Psoas muscle (tissue), 7 donors: ENCODE measurements at regions not wholly inside any gene's neighbourhood (a gene's known extent, or its start where the extent isn't known, plus 50 kb on each side); places are given as distances from the start of the nearest gene placed in this dataset.

ENCODE experiments used
- ATAC-seq, 4 donors: fragments of 200-7000 bp; cut with Tn5 transposase; one replicate each; pipeline ENCODE4 v1.9.1; 2020; ENCODE audit warnings: moderate library complexity in 3 of 4, mild to moderate bottlenecking in 2 of 4
- DNase-seq, 2 donors: peaks; one replicate each; pipeline ENCODE4 v3.0.0-alpha.2; 2020
- H3K27ac ChIP-seq: fragments of 200-600 bp; one replicate; pipeline ENCODE4 v1.8.0; 2022
- H3K27me3 ChIP-seq, 3 donors: fragments of 200-600 bp in 1 of 3; one replicate each; pipeline versions ENCODE4 v1.6.1 to v1.8.0; 2013 to 2022; ENCODE audit warnings: low read length in 2 of 3, mild to moderate bottlenecking in 2 of 3, moderate library complexity in 1 of 3; ENCODE audit not compliant: insufficient read depth in 3 of 3
- H3K36me3 ChIP-seq, 2 donors: fragments of 200-600 bp in 1 of 2; one replicate each; pipeline versions ENCODE4 v1.6.1 to v1.8.0; 2013 to 2022; ENCODE audit warnings: low read depth in 1 of 2, mild to moderate bottlenecking in 1 of 2, moderate library complexity in 1 of 2; ENCODE audit not compliant: insufficient read depth in 1 of 2
- H3K4me1 ChIP-seq: fragments of 200-600 bp; one replicate; pipeline ENCODE4 v1.8.0; 2022
- H3K4me3 ChIP-seq: fragments of 200-600 bp; one replicate; pipeline ENCODE4 v1.8.0; 2022; ENCODE audit warnings: mild to moderate bottlenecking
- H3K9me3 ChIP-seq: fragments of 200-600 bp; one replicate; pipeline ENCODE4 v1.8.0; 2022
- CTCF ChIP-seq: fragments of 200-600 bp; IDR thresholded peaks from one replicate; pipeline ENCODE4 v1.8.0; 2022; ENCODE audit warnings: antibody characterized with exemption
- WGBS, 3 donors: extraction: QIAGEN DNeasy Blood & Tissue Kit; methylation state at CpG; one replicate each; pipeline versions ENCODE4 v1.1.6 to v1.1.7; 2013; 5-methylcytosine and 5-hydroxymethylcytosine counted together
- intact Hi-C, 2 donors: fragments of 100-400 bp; cut with DNase I; formaldehyde crosslinking; loops; one replicate each; pipeline versions ENCODE4 v1.11.0 to v1.14.2; 2022
- donor health status: healthy with polysubstance abuse.
- donor health status: DM: no; HTN: no; CAD: no; lungs with moderate emphysema.
- donor health status: Bipolar disorder and iron deficiency.
- donor health status: healthy.
- donor health status: DM: yes; HTN: yes; CAD: no.
- donor health status: DM: no; HTN: no; CAD: no.
- donor health status: DM: yes; HTN: yes; CAD: no.

DNA sequence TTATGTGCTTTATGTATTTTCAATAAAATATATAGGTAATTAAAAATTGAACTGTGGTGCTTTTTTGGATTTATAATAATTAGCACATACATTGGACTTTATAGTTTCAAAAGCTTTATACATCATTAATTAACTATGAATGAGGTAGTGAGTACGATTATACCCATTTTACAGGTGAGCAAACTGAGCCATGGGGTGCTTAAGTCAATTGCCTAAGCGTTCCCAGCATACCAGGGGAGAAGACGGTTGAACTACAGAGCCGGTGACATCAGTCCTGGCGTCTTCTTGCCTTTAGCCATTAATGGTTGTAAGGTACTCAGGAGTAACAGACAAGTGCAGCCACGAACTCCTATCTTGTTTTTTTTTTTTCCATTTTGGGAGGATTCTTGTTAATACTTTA is 172.8 kb downstream of the GATA3 start:
- H3K27ac ChIP-seq = no peak overlapping the region
- no peaks in the 10 kb centered on the region for H3K27me3 ChIP-seq
- ATAC-seq = no peak
- DNase-seq = no peak
- no peaks in the 10 kb centered on the region for H3K36me3 ChIP-seq
- no peaks in the 10 kb centered on the region for H3K4me1 ChIP-seq
- H3K4me3 ChIP-seq = no peak overlapping the region
- intact Hi-C loops = no loop called here
- TF ChIP-seq CTCF = no peak
- 79 to 86% (median 82%) methylated on average over 6 of the region's 6 CpGs for WGBS, 3 donors
- no peaks in the 10 kb centered on the region for H3K9me3 ChIP-seq

DNA sequence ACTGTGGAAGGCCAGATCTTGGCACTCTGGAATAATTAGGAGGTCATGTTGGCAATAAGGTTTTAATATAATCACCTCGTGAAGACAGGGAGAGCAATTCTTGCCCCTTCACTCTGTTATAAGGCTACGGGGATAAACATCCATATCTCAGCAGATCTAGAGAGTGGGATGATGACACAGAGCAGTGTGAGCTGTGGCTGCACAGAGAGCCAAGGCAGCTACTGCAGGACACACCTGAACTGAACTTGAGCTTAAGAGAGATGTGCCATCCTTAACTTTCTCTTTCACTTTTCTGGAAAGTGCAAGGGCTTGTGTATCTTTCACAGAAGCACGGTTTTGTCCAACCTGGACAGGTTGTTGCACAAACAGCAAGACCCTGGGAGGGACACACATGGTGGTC is 174.7 kb downstream of the GATA3 start:
- H3K4me3 ChIP-seq = no peak overlapping the region
- intact Hi-C loops = no loop called here
- H3K9me3 ChIP-seq = no peaks in the 10 kb centered on the region
- 68 to 80% (median 77%) methylated on average over 3 of the region's 3 CpGs for WGBS, 3 donors
- no peak for TF ChIP-seq CTCF
- ATAC-seq (no peak), DNase-seq (no peak)
- no peak overlapping the region for H3K27ac ChIP-seq
- H3K4me1 ChIP-seq = no peaks in the 10 kb centered on the region
- no peaks in the 10 kb centered on the region for H3K36me3 ChIP-seq
- no peaks in the 10 kb centered on the region for H3K27me3 ChIP-seq

GRCh38 chr10:8230902-8231301 is 176.4 kb downstream of the GATA3 start:
- no peak for TF ChIP-seq CTCF
- ATAC-seq (no peak), DNase-seq (no peak)
- H3K9me3 ChIP-seq = no peaks in the 10 kb centered on the region
- H3K27ac ChIP-seq = no peak overlapping the region
- WGBS, 3 donors = 78 to 90% (median 87%) methylated on average over 1 of the region's 1 CpG
- intact Hi-C loops = loop anchor here in 1 of 2 donors (10.0 kb wide), 1 partner anchor 526 kb away; the partner anchor contains the start of gene ITIH2
- H3K27me3 ChIP-seq = no peaks in the 10 kb centered on the region
- H3K4me1 ChIP-seq = no peaks in the 10 kb centered on the region
- no peak overlapping the region for H3K4me3 ChIP-seq
- H3K36me3 ChIP-seq = no peaks in the 10 kb centered on the region

DNA sequence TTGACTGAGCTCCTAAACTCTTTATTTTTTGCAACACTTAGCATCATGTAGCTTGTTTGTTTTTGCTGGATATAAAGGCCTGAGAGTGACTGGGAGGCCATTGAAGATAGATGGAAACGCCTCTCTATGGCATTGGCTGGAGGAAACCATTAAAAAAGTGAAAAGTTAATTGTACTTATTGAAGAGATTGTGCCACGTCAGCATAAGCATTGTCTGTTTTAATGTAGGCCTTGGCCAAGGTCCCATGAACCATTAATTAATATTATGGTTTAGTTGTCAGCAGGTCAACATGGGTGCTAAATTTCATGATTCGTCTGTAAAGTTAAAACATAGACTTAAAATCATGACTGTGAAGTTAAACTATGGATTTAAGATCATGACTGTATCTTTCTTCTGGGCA is 178.6 kb downstream of the GATA3 start:
- ATAC-seq = no peak
- WGBS, 3 donors = 59 to 69% (median 69%) methylated on average over 3 of the region's 3 CpGs
- H3K4me3 ChIP-seq = no peak overlapping the region
- TF ChIP-seq CTCF = no peak
- H3K9me3 ChIP-seq = no peaks in the 10 kb centered on the region
- no peak for DNase-seq
- H3K36me3 ChIP-seq = no peaks in the 10 kb centered on the region
- H3K27me3 ChIP-seq = no peaks in the 10 kb centered on the region
- intact Hi-C loops = loop anchor here in 1 of 2 donors (10.0 kb wide), 1 partner anchor 528 kb away; the partner anchor contains the start of gene ITIH2
- H3K27ac ChIP-seq = no peak overlapping the region
- no peaks in the 10 kb centered on the region for H3K4me1 ChIP-seq

DNA sequence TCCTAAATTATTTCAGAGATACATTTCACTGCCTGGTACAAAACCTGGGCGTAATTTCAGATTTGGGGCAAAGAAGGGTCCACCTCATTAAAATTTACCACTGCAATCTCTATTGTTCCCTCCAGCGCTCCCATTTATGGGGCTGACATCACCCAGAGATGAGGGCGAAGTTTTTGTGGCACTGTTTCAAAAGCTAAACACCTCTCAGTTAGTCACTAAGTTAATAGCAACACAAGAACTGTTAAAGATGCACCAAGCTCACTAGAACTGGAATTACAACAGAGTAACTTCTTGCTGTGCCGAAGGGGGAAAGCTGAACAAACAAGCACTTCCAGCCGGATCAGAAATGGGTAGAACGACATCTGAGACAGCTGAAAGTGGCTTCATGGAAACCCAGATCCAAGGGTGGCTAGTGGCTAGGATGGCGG is 179.4 kb downstream of the GATA3 start:
- no peak for TF ChIP-seq CTCF
- Histone ChIP-seq H3K4me3 (no peak overlapping the region), H3K36me3 (no peaks in the 10 kb centered on the region), H3K27me3 (no peaks in the 10 kb centered on the region), H3K9me3 (no peaks in the 10 kb centered on the region), H3K4me1 (no peaks in the 10 kb centered on the region), H3K27ac (no peak overlapping the region)
- ATAC-seq (no peak), DNase-seq (no peak)
- WGBS, 3 donors = 80 to 84% (median 80%) methylated on average over 7 of the region's 7 CpGs
- intact Hi-C loops = loop anchor here in 1 of 2 donors (10.0 kb wide), 1 partner anchor 529 kb away; the partner anchor contains the start of gene ITIH2
